ENCODE measurements at regions not wholly inside any gene's neighbourhood (a gene's known extent, or its start where the extent isn't known, plus 50 kb on each side); places are given as distances from the start of the nearest gene placed in this dataset.

DNA sequence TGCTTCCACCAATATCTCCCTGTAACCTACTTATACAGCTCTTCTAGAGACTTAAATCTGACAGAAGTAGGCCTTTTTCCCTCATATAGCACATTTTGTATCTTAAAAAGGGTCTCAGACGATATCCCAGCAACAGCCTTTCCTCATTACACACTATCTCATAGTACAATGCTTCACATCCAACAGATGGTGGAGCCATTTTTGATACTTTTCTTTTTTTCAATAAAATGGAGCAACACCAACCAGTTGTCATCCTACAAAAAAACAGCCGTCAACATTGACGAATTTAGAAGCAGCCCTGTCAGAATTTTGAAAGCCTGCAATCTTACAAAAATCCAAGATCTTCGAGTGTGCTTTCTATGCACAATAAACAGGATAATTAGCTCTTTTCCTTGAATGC, 145.9 kb upstream of the NEBL start:
- no peaks in the 10 kb centered on the region for H3K27me3 ChIP-seq (ENCODE audit: control insufficient read depth, insufficient read depth, low read length, poor library complexity, severe bottlenecking)
- peaks cover 4% of the 10 kb centered on the region for H3K9me3 Mint-ChIP-seq
- H3K9me3 ChIP-seq (ENCODE audit: control insufficient read depth, low read length) = no peaks in the 10 kb centered on the region
- DNase-seq = no peak
- WGBS, 2 experiments (ENCODE audit: insufficient coverage in 1 of 2, insufficient read length in 1 of 2) = 89 to 100% methylated on average over 4 of the region's 4 CpGs
- TF ChIP-seq, protein P1, sequence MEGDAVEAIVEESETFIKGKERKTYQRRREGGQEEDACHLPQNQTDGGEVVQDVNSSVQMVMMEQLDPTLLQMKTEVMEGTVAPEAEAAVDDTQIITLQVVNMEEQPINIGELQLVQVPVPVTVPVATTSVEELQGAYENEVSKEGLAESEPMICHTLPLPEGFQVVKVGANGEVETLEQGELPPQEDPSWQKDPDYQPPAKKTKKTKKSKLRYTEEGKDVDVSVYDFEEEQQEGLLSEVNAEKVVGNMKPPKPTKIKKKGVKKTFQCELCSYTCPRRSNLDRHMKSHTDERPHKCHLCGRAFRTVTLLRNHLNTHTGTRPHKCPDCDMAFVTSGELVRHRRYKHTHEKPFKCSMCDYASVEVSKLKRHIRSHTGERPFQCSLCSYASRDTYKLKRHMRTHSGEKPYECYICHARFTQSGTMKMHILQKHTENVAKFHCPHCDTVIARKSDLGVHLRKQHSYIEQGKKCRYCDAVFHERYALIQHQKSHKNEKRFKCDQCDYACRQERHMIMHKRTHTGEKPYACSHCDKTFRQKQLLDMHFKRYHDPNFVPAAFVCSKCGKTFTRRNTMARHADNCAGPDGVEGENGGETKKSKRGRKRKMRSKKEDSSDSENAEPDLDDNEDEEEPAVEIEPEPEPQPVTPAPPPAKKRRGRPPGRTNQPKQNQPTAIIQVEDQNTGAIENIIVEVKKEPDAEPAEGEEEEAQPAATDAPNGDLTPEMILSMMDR (conservative IDR thresholded peaks at IDR 0.05) = peak; percentile 31
- H3K36me3 Mint-ChIP-seq (ENCODE audit: low read depth) = peaks cover 11% of the 10 kb centered on the region
- no peak overlapping the region for H3K4me3 Mint-ChIP-seq
- H3K36me3 ChIP-seq (ENCODE audit: control insufficient read depth, insufficient read depth, low read length) = no peaks in the 10 kb centered on the region
- no peak overlapping the region for H3K27ac ChIP-seq (ENCODE audit: low read depth, low read length)
- H3K4me1 ChIP-seq (ENCODE audit: control insufficient read depth, insufficient read depth, low read length) = peaks cover 10% of the 10 kb centered on the region
- H3K9ac ChIP-seq (ENCODE audit: extremely low read depth, low read length, poor library complexity, severe bottlenecking) = no peak overlapping the region
- H3K4me3 ChIP-seq (ENCODE audit: low read length) = no peak overlapping the region
- no peaks in the 10 kb centered on the region for H3K27me3 Mint-ChIP-seq (ENCODE audit: insufficient read depth)
- peaks cover 18% of the 10 kb centered on the region for H3K4me1 Mint-ChIP-seq
- no peak overlapping the region for H3K27ac Mint-ChIP-seq

DNA sequence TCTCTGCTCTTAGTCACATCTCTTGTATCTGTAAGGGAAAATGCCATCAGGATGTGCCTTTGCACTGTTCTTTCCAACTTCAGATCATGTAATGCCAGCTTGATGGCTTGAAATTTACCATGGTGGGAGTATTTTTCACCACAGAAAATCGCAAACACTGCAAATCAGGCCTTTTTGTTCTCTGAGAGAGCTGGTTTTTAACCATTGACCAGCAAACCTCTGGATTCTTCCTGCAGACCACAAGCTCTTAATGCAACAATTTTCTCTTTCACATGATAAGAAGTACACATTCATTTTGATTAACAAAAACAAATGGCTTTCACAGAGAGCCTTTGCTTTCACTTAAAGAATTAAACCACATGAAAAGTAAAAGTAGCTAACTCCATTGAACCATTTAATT, 145.4 kb upstream of the NEBL start:
- Histone ChIP-seq H3K4me3 (ENCODE audit: low read length) (no peak overlapping the region), H3K9ac (ENCODE audit: extremely low read depth, low read length, poor library complexity, severe bottlenecking) (no peak overlapping the region), H3K27me3 (ENCODE audit: control insufficient read depth, insufficient read depth, low read length, poor library complexity, severe bottlenecking) (no peaks in the 10 kb centered on the region), H3K4me1 (ENCODE audit: control insufficient read depth, insufficient read depth, low read length) (peaks cover 10% of the 10 kb centered on the region), H3K36me3 (ENCODE audit: control insufficient read depth, insufficient read depth, low read length) (no peaks in the 10 kb centered on the region), H3K9me3 (ENCODE audit: control insufficient read depth, low read length) (no peaks in the 10 kb centered on the region), H3K27ac (ENCODE audit: low read depth, low read length) (no peak overlapping the region)
- H3K36me3 Mint-ChIP-seq (ENCODE audit: low read depth) = peaks cover 11% of the 10 kb centered on the region
- DNase-seq = no peak
- peaks cover 4% of the 10 kb centered on the region for H3K9me3 Mint-ChIP-seq
- H3K27me3 Mint-ChIP-seq (ENCODE audit: insufficient read depth) = no peaks in the 10 kb centered on the region
- TF ChIP-seq, protein P1 (conservative IDR thresholded peaks at IDR 0.05) = no peak
- H3K27ac Mint-ChIP-seq = no peak overlapping the region
- WGBS, 2 experiments (ENCODE audit: insufficient coverage in 1 of 2, insufficient read length in 1 of 2) = 86 to 100% methylated on average over 1 of the region's 1 CpG
- H3K4me1 Mint-ChIP-seq = peaks cover 18% of the 10 kb centered on the region
- no peak overlapping the region for H3K4me3 Mint-ChIP-seq

DNA sequence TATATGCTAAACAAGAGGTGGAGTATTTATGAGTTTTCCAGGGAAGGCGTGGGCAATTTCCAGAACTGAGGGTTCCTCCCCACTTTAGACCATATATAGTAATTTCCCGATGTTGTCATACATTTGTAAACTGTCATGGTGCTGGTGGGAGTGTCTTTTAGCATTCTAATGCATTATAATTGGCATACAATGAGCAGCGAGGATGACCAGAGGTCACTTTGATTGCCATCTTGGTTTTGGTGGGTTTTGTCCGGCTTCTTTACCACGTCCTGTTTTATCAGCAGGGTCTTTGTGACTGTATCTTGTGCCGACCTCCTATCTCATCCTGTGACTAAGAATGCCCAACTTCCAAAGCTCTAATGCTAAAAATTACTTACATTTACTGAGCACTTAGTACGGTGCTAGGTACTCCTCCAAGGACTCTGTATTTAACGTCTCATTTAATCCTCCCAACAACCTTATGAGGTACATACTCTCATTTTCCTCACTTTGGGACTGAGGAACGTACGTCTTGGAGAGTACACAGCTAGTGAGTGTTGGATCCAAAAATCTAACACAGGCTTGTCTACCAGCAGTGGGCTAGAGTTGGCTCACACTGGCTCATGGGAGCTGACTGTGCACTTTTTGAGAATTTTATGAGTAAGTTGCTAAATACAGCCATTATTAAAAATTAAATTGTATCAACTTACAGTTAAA, 144.8 kb upstream of the NEBL start:
- no peak overlapping the region for H3K4me3 Mint-ChIP-seq
- Histone ChIP-seq H3K9ac (ENCODE audit: extremely low read depth, low read length, poor library complexity, severe bottlenecking) (no peak overlapping the region), H3K9me3 (ENCODE audit: control insufficient read depth, low read length) (no peaks in the 10 kb centered on the region), H3K36me3 (ENCODE audit: control insufficient read depth, insufficient read depth, low read length) (no peaks in the 10 kb centered on the region), H3K27me3 (ENCODE audit: control insufficient read depth, insufficient read depth, low read length, poor library complexity, severe bottlenecking) (no peaks in the 10 kb centered on the region), H3K4me1 (ENCODE audit: control insufficient read depth, insufficient read depth, low read length) (peaks cover 10% of the 10 kb centered on the region), H3K27ac (ENCODE audit: low read depth, low read length) (no peak overlapping the region), H3K4me3 (ENCODE audit: low read length) (no peak overlapping the region)
- H3K9me3 Mint-ChIP-seq = peaks cover 4% of the 10 kb centered on the region
- no peaks in the 10 kb centered on the region for H3K27me3 Mint-ChIP-seq (ENCODE audit: insufficient read depth)
- DNase-seq = no peak
- peaks cover 11% of the 10 kb centered on the region for H3K36me3 Mint-ChIP-seq (ENCODE audit: low read depth)
- WGBS, 2 experiments (ENCODE audit: insufficient coverage in 1 of 2, insufficient read length in 1 of 2) = 97% methylated on average over 8 to 10 of the region's 10 CpGs
- no peak overlapping the region for H3K27ac Mint-ChIP-seq
- H3K4me1 Mint-ChIP-seq = peaks cover 19% of the 10 kb centered on the region
- TF ChIP-seq, protein P1 (conservative IDR thresholded peaks at IDR 0.05) = no peak

Data from endodermal cell (in vitro differentiated cells).